ENCODE measurements at regions not wholly inside any gene's neighbourhood (a gene's known extent, or its start where the extent isn't known, plus 50 kb on each side); places are given as distances from the start of the nearest gene placed in this dataset.

DNA sequence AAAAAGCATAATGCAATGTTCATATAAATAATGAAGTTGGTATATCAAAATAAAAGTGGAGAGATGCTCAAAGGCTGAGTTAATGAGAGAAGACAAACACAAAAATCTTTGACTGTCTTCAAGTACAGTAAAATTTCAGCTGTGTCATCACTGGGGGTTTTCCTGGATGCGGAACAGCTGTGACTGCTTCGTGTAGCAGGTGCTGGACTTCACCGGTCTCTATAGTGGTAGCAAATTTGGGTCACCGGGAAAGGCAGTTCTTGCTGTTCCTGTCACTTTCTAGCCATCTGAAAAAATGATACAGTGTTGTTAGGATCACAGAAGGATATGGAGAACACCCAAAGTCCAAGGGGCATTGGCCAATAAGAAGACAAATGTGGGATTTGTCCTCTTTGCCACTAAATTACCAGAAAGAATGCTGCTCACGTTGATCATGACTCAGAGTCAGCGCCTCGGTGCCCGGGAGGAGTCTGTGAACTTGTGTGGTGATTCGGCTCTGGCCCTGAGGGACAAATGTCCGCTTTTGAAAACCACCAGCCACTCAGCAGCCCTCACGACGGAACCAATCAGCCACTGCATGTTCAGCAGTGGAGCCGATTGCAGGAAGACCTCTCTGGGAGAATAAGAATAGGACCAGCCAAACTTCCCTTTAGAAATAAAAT lies 230.1 kb upstream of the FAT1 start:
- TF ChIP-seq CTCF (IDR thresholded peaks at IDR 0.05) (no peak), EZH2 (IDR thresholded peaks at IDR 0.05; ENCODE audit: borderline replicate concordance, insufficient read depth, low read depth, low read length, poor library complexity, severe bottlenecking) (no peak)

Data from B cell (primary cell).